Ascending aorta (tissue), 2 donors: ENCODE measurements at regions not wholly inside any gene's neighbourhood (a gene's known extent, or its start where the extent isn't known, plus 50 kb on each side); places are given as distances from the start of the nearest gene placed in this dataset.

Source experiments
- DNase-seq, 2 donors: peaks; one replicate each; pipeline ENCODE4 v3.0.0-alpha.2; 2019; ENCODE audit warnings: low spot score in 2 of 2
- H3K27ac ChIP-seq, 2 donors: fragments of 200-600 bp; sonication (generic); one replicate each; pipeline ENCODE4 v1.5.1; 2016 to 2017; ENCODE audit warnings: mild to moderate bottlenecking in 1 of 2
- H3K27me3 ChIP-seq: fragments of 200-600 bp; sonication (generic); one replicate; pipeline ENCODE4 v1.5.1; 2017
- H3K36me3 ChIP-seq, 2 donors: fragments of 200-600 bp; sonication (generic); one replicate each; pipeline ENCODE4 v1.5.1; 2016
- H3K4me1 ChIP-seq, 2 donors: fragments of 200-600 bp; sonication (generic); one replicate each; pipeline ENCODE4 v1.5.1; 2016 to 2017; ENCODE audit warnings: mild to moderate bottlenecking in 1 of 2
- H3K4me3 ChIP-seq, 2 donors: fragments of 200-600 bp; sonication (generic); one replicate each; pipeline ENCODE4 v1.5.1; 2016 to 2017; ENCODE audit warnings: mild to moderate bottlenecking in 1 of 2
- H3K9me3 ChIP-seq, 2 donors: fragments of 200-600 bp; sonication (generic); one replicate each; pipeline ENCODE4 v1.5.1; 2016
- CTCF ChIP-seq, 3 experiments: fragments of 200-600 bp in 2 of 3; fragments of 450-650 bp in 1 of 3; sonication (generic) in 2 of 3; IDR thresholded peaks; one replicate each; pipeline ENCODE4 v1.5.1; 2016 to 2019; ENCODE audit warnings: antibody characterized with exemption in 3 of 3, mild to moderate bottlenecking in 1 of 3, moderate library complexity in 1 of 3
- intact Hi-C: fragments of 100-400 bp; cut with DNase I; formaldehyde crosslinking; loops from one replicate; pipeline ENCODE4 v1.15.1; 2023

DNA sequence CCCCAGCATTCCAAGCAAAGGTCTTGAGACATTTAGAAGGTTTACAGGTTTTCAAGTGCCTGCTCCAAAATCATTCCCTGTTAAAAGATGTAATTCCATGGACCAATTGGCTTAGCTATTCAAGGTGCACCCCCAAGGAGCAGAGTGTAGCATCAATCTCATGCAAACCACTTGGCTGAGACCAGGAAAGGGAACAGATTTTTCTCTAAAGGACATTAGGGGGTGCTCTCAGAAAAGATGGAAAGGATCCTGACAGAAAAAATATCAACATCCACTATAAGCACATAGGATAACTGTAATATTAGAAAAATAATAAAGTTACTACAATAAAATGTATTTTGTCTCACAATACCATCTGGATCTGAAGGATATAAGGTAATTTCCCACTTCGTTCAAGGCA, 328.0 kb upstream of the CDIN1 start:
- intact Hi-C loops, result no loop called here
- no peaks in the 10 kb centered on the region for H3K9me3 ChIP-seq
- H3K4me1 ChIP-seq, result no peaks in the 10 kb centered on the region
- no peak overlapping the region for H3K27ac ChIP-seq
- H3K36me3 ChIP-seq, result no peaks in the 10 kb centered on the region
- no peaks in the 10 kb centered on the region for H3K27me3 ChIP-seq
- TF ChIP-seq CTCF (IDR thresholded peaks at IDR 0.05), result no peak
- DNase-seq, result no peak
- no peak overlapping the region for H3K4me3 ChIP-seq

GRCh38 chr15:36252146-36252711, 327.2 kb upstream of the CDIN1 start:
- intact Hi-C loops, result no loop called here
- H3K4me1 ChIP-seq, result no peaks in the 10 kb centered on the region
- H3K36me3 ChIP-seq, result no peaks in the 10 kb centered on the region
- H3K4me3 ChIP-seq, result no peak overlapping the region
- H3K27ac ChIP-seq, result no peak overlapping the region
- no peaks in the 10 kb centered on the region for H3K9me3 ChIP-seq
- TF ChIP-seq CTCF (IDR thresholded peaks at IDR 0.05), result no peak
- no peaks in the 10 kb centered on the region for H3K27me3 ChIP-seq
- DNase-seq, result no peak

GRCh38 chr15:36254426-36254825, 325.0 kb upstream of the CDIN1 start:
- intact Hi-C loops, result no loop called here
- no peak for TF ChIP-seq CTCF (IDR thresholded peaks at IDR 0.05)
- no peaks in the 10 kb centered on the region for H3K9me3 ChIP-seq
- H3K27me3 ChIP-seq, result no peaks in the 10 kb centered on the region
- H3K27ac ChIP-seq, result no peak overlapping the region
- H3K36me3 ChIP-seq, result no peaks in the 10 kb centered on the region
- H3K4me1 ChIP-seq, result no peaks in the 10 kb centered on the region
- DNase-seq, result no peak
- no peak overlapping the region for H3K4me3 ChIP-seq

- Histone ChIP-seq H3K9me3 (no peaks in the 10 kb centered on the region), H3K27ac (no peak overlapping the region)
- intact Hi-C loops, result no loop called here
Measured at GRCh38 chr15:36256404-36256807, 323.0 kb upstream of the CDIN1 start.

GRCh38 chr15:36263666-36264065, 315.8 kb upstream of the CDIN1 start:
- DNase-seq, result no peak
- H3K27ac ChIP-seq, result no peak overlapping the region
- no peak for TF ChIP-seq CTCF (IDR thresholded peaks at IDR 0.05)
- H3K4me1 ChIP-seq, result no peaks in the 10 kb centered on the region
- no peaks in the 10 kb centered on the region for H3K36me3 ChIP-seq
- H3K27me3 ChIP-seq, result no peaks in the 10 kb centered on the region
- intact Hi-C loops, result no loop called here
- no peak overlapping the region for H3K4me3 ChIP-seq
- no peaks in the 10 kb centered on the region for H3K9me3 ChIP-seq

More at GRCh38 chr15:36256404-36256807, 323.0 kb upstream of the CDIN1 start:
- H3K4me1 ChIP-seq, result no peaks in the 10 kb centered on the region
- no peak for TF ChIP-seq CTCF (IDR thresholded peaks at IDR 0.05)
- H3K36me3 ChIP-seq, result no peaks in the 10 kb centered on the region
- H3K4me3 ChIP-seq, result no peak overlapping the region
- no peaks in the 10 kb centered on the region for H3K27me3 ChIP-seq
- no peak for DNase-seq

- no peaks in the 10 kb centered on the region for H3K36me3 ChIP-seq
- intact Hi-C loops, result no loop called here
Measured at GRCh38 chr15:36265422-36265821, 314.0 kb upstream of the CDIN1 start.

More at GRCh38 chr15:36265422-36265821, 314.0 kb upstream of the CDIN1 start:
- Histone ChIP-seq H3K27ac (no peak overlapping the region), H3K4me3 (no peak overlapping the region), H3K9me3 (no peaks in the 10 kb centered on the region), H3K4me1 (no peaks in the 10 kb centered on the region), H3K27me3 (no peaks in the 10 kb centered on the region)
- TF ChIP-seq CTCF (IDR thresholded peaks at IDR 0.05), result no peak
- no peak for DNase-seq
